Hepatocyte (in vitro differentiated cells): ENCODE measurements at regions not wholly inside any gene's neighbourhood (a gene's known extent, or its start where the extent isn't known, plus 50 kb on each side); places are given as distances from the start of the nearest gene placed in this dataset.

Source experiments
- EZH2 ChIP-seq: fragments of 200-600 bp; sonication (generic); IDR thresholded peaks from 2 replicates; pipeline ENCODE4 v1.6.1; 2016; ENCODE audit warnings: antibody characterized with exemption, mild to moderate bottlenecking, borderline replicate concordance
- TF ChIP-seq, protein P1 (sequence below): fragments of 200-600 bp; sonication (generic); IDR thresholded peaks from 2 replicates; pipeline ENCODE4 v1.5.1; 2016; ENCODE audit warnings: antibody characterized with exemption, mild to moderate bottlenecking; ENCODE audit not compliant: poor library complexity

DNA sequence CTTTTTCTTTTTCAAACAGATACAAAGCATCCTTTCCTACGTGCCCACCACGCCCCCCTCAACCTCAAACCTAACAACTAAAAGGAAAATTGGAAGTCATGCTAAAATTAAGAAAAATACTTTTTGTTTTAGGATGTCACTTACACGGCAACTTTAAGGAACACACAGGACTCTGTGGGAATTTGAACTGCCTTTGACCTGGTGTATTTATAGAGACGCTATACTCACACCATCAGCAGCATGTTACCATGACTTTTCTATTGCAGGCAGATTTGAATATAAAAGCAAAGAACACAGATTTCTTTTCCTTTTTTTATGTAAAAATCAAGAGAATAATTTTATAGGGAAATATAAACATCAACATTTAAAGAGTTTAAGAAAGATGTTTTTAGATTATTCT lies 198.2 kb downstream of the SIPA1L2 start:
- TF ChIP-seq, protein P1, sequence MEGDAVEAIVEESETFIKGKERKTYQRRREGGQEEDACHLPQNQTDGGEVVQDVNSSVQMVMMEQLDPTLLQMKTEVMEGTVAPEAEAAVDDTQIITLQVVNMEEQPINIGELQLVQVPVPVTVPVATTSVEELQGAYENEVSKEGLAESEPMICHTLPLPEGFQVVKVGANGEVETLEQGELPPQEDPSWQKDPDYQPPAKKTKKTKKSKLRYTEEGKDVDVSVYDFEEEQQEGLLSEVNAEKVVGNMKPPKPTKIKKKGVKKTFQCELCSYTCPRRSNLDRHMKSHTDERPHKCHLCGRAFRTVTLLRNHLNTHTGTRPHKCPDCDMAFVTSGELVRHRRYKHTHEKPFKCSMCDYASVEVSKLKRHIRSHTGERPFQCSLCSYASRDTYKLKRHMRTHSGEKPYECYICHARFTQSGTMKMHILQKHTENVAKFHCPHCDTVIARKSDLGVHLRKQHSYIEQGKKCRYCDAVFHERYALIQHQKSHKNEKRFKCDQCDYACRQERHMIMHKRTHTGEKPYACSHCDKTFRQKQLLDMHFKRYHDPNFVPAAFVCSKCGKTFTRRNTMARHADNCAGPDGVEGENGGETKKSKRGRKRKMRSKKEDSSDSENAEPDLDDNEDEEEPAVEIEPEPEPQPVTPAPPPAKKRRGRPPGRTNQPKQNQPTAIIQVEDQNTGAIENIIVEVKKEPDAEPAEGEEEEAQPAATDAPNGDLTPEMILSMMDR: no peak
- no peak for TF ChIP-seq EZH2
